WTC11 (cell line): ENCODE measurements at regions not wholly inside any gene's neighbourhood (a gene's known extent, or its start where the extent isn't known, plus 50 kb on each side); places are given as distances from the start of the nearest gene placed in this dataset.

Experiments
- ATAC-seq: fragments of 200-7000 bp; cut with Tn5 transposase; 2 replicates; pipeline ENCODE4 v1.10.0; 2021; ENCODE audit warnings: mild to moderate bottlenecking, moderate library complexity
- CTCF ChIA-PET: fragments of 300-600 bp; sonication (Branson Sonifier 250); formaldehyde crosslinking; loops from one replicate; lab custom pipeline; 2021; ENCODE audit warnings: antibody characterized with exemption; lab: Charles Lee
- POLR2A ChIA-PET: fragments of 350-600 bp; sonication (Branson Sonifier 250); formaldehyde crosslinking; loops from one replicate; lab custom pipeline; 2021; ENCODE audit warnings: antibody characterized with exemption; lab: Charles Lee
- DNase-seq: peaks from one replicate; pipeline ENCODE4 v3.0.0; 2021; ENCODE audit warnings: low spot score
- H3K27ac Mint-ChIP-seq: 2 replicates; pipeline ENCODE4 v1.8.0; 2021; ENCODE audit warnings: mixed read lengths
- H3K27me3 Mint-ChIP-seq: 2 replicates; pipeline ENCODE4 v1.8.0; 2021; ENCODE audit warnings: low read depth, mild to moderate bottlenecking, moderate library complexity, mixed read lengths
- H3K36me3 Mint-ChIP-seq: 2 replicates; pipeline ENCODE4 v1.8.0; 2021; ENCODE audit warnings: mixed read lengths
- H3K4me1 Mint-ChIP-seq: 2 replicates; pipeline ENCODE4 v1.8.0; 2022; ENCODE audit warnings: mixed read lengths
- H3K4me3 Mint-ChIP-seq: 2 replicates; pipeline ENCODE4 v1.8.0; 2021; ENCODE audit warnings: mild to moderate bottlenecking, moderate library complexity, mixed read lengths
- H3K9me3 Mint-ChIP-seq: 2 replicates; pipeline ENCODE4 v1.8.0; 2021; ENCODE audit warnings: mixed read lengths
- AR ChIP-seq: fragments of 250-450 bp; sonication (Bioruptor Pico); IDR thresholded peaks from 2 replicates; pipeline ENCODE4 v1.9.0; 2021; ENCODE audit warnings: mild to moderate bottlenecking
- ARID4B ChIP-seq: sonication (generic); formaldehyde crosslinking; IDR thresholded peaks from 2 replicates; pipeline ENCODE4 v1.8.0; 2023; ENCODE audit warnings: missing genetic modification reagents, mild to moderate bottlenecking, borderline replicate concordance
- CBFB ChIP-seq: sonication (generic); formaldehyde crosslinking; IDR thresholded peaks from 2 replicates; pipeline ENCODE4 v1.8.1; 2022; ENCODE audit warnings: mild to moderate bottlenecking, low read depth, missing genetic modification reagents
- CREM ChIP-seq: sonication (generic); formaldehyde crosslinking; IDR thresholded peaks from 2 replicates; pipeline ENCODE4 v1.8.1; 2022; ENCODE audit warnings: mild to moderate bottlenecking, missing genetic modification reagents, moderate library complexity
- E2F5 ChIP-seq: sonication (generic); formaldehyde crosslinking; IDR thresholded peaks from 2 replicates; pipeline ENCODE4 v1.8.1; 2022; ENCODE audit warnings: mild to moderate bottlenecking, moderate library complexity, missing genetic modification reagents
- EMX1 ChIP-seq: fragments of 250-450 bp; sonication (Bioruptor Pico); IDR thresholded peaks from 2 replicates; pipeline ENCODE4 v1.8.0; 2021; ENCODE audit warnings: mild to moderate bottlenecking
- FOXJ3 ChIP-seq: sonication (generic); formaldehyde crosslinking; IDR thresholded peaks from 2 replicates; pipeline ENCODE4 v1.9.0; 2021; ENCODE audit warnings: missing genetic modification reagents, mild to moderate bottlenecking, borderline replicate concordance
- HMGXB4 ChIP-seq: sonication (generic); formaldehyde crosslinking; IDR thresholded peaks from 2 replicates; pipeline ENCODE4 v1.8.1; 2023; ENCODE audit warnings: mild to moderate bottlenecking, moderate library complexity, missing genetic modification reagents
- IRF1 ChIP-seq: sonication (generic); formaldehyde crosslinking; IDR thresholded peaks from 2 replicates; pipeline ENCODE4 v1.8.0; 2023; ENCODE audit warnings: missing genetic modification reagents
- JAZF1 ChIP-seq: fragments of 250-450 bp; sonication (Bioruptor Pico); IDR thresholded peaks from 2 replicates; pipeline ENCODE4 v1.9.0; 2021; ENCODE audit warnings: moderate library complexity, mild to moderate bottlenecking, inconsistent platforms
- NR3C1 ChIP-seq: sonication (generic); formaldehyde crosslinking; conservative IDR thresholded peaks from 2 replicates; pipeline ENCODE4 v1.8.1; 2023; ENCODE audit warnings: low read depth, mild to moderate bottlenecking, missing genetic modification reagents
- PRRX2 ChIP-seq: fragments of 250-450 bp; sonication (Bioruptor Pico); IDR thresholded peaks from 2 replicates; pipeline ENCODE4 v1.8.0; 2021; ENCODE audit warnings: mild to moderate bottlenecking
- SMAD4 ChIP-seq: sonication (generic); formaldehyde crosslinking; IDR thresholded peaks from 2 replicates; pipeline ENCODE4 v1.8.0; 2022; ENCODE audit warnings: mild to moderate bottlenecking, missing genetic modification reagents
- SP1 ChIP-seq: sonication (generic); formaldehyde crosslinking; conservative IDR thresholded peaks from 2 replicates; pipeline ENCODE4 v1.8.1; 2022; ENCODE audit warnings: missing genetic modification reagents
- TEAD1 ChIP-seq: sonication (generic); formaldehyde crosslinking; IDR thresholded peaks from 2 replicates; pipeline ENCODE4 v1.8.0; 2022; ENCODE audit warnings: mild to moderate bottlenecking, missing genetic modification reagents
- ZNF219 ChIP-seq: sonication (generic); formaldehyde crosslinking; IDR thresholded peaks from 2 replicates; pipeline ENCODE4 v1.8.0; 2023; ENCODE audit warnings: missing genetic modification reagents, mild to moderate bottlenecking, borderline replicate concordance
- ZNF232 ChIP-seq: sonication (generic); formaldehyde crosslinking; IDR thresholded peaks from 2 replicates; pipeline ENCODE4 v1.8.0; 2022; ENCODE audit warnings: mild to moderate bottlenecking, missing genetic modification reagents
- ZNF263 ChIP-seq: sonication (generic); formaldehyde crosslinking; IDR thresholded peaks from 2 replicates; pipeline ENCODE4 v1.8.1; 2022; ENCODE audit warnings: low read depth, mild to moderate bottlenecking, moderate library complexity, missing genetic modification reagents
- ZNF281 ChIP-seq: sonication (generic); formaldehyde crosslinking; IDR thresholded peaks from 2 replicates; pipeline ENCODE4 v1.8.0; 2023; ENCODE audit warnings: mild to moderate bottlenecking, missing genetic modification reagents
- ZNF317 ChIP-seq: sonication (generic); formaldehyde crosslinking; IDR thresholded peaks from 2 replicates; pipeline ENCODE4 v1.8.1; 2023; ENCODE audit warnings: low read depth, mild to moderate bottlenecking, moderate library complexity, missing genetic modification reagents, borderline replicate concordance
- ZNF671 ChIP-seq: fragments of 250-450 bp; sonication (Bioruptor Pico); IDR thresholded peaks from 2 replicates; pipeline ENCODE4 v1.8.0; 2021; ENCODE audit warnings: mild to moderate bottlenecking

- TF ChIP-seq CREM (CRISPR knock-in tag), result no peak
- no peak for TF ChIP-seq ZNF317 (CRISPR knock-in tag)
- TF ChIP-seq SP1 (CRISPR knock-in tag), result no peak
- no peak for TF ChIP-seq ZNF281 (CRISPR knock-in tag)
- no peak for TF ChIP-seq JAZF1 (CRISPR knock-in tag)
- no peak for TF ChIP-seq NR3C1 (CRISPR knock-in tag)
Observed at GRCh38 chr5:125555591-125555990, 809.2 kb upstream of the ZNF608 start (continued).

GRCh38 chr5:125558016-125558415 is 811.6 kb upstream of the ZNF608 start:
- H3K9me3 Mint-ChIP-seq, result no peaks in the 10 kb centered on the region
- no peak overlapping the region for H3K27ac Mint-ChIP-seq
- DNase-seq (no peak), ATAC-seq (no peak)
- TF ChIP-seq E2F5 (no peak), PRRX2 (CRISPR knock-in tag) (no peak), ZNF232 (CRISPR knock-in tag) (no peak), ARID4B (CRISPR knock-in tag) (no peak), ZNF671 (CRISPR knock-in tag) (no peak), EMX1 (CRISPR knock-in tag) (no peak), SMAD4 (CRISPR knock-in tag) (no peak), ZNF219 (CRISPR knock-in tag) (no peak), ZNF317 (CRISPR knock-in tag) (no peak), TEAD1 (CRISPR knock-in tag) (no peak), FOXJ3 (no peak), HMGXB4 (CRISPR knock-in tag) (no peak), CBFB (CRISPR knock-in tag) (no peak), IRF1 (CRISPR knock-in tag) (no peak), AR (CRISPR knock-in tag) (no peak), ZNF263 (no peak)
- ChIA-PET CTCF (no interaction called here), POLR2A (no interaction called here)
- H3K4me3 Mint-ChIP-seq, result no peak overlapping the region
- no peaks in the 10 kb centered on the region; the same call in 1 of the 2 replicates for H3K27me3 Mint-ChIP-seq
- no peaks in the 10 kb centered on the region for H3K36me3 Mint-ChIP-seq
- H3K4me1 Mint-ChIP-seq, result no peaks in the 10 kb centered on the region
